Keratinocyte (primary cell): ENCODE measurements at regions not wholly inside any gene's neighbourhood (a gene's known extent, or its start where the extent isn't known, plus 50 kb on each side); places are given as distances from the start of the nearest gene placed in this dataset.

ENCODE experiments used
- EZH2 ChIP-seq: IDR thresholded peaks from one replicate; pipeline ENCODE4 v1.6.1; 2012; ENCODE audit warnings: inconsistent platforms, mild to moderate bottlenecking, low read length, moderate library complexity
- TF ChIP-seq, protein P1 (sequence below), 3 experiments: IDR thresholded peaks in 1 of 3; conservative IDR thresholded peaks in 1 of 3; optimal IDR thresholded peaks in 1 of 3; 2 replicates in 2 of 3; 3 replicates in 1 of 3; pipeline versions ENCODE3 to v1.5.1; 2011; ENCODE audit warnings: low read length in 3 of 3, mild to moderate bottlenecking in 3 of 3, moderate library complexity in 2 of 3, control low read depth in 1 of 3, inconsistent platforms in 1 of 3; ENCODE audit not compliant: insufficient read depth in 2 of 3; ENCODE audit errors: extremely low read depth in 1 of 3

DNA sequence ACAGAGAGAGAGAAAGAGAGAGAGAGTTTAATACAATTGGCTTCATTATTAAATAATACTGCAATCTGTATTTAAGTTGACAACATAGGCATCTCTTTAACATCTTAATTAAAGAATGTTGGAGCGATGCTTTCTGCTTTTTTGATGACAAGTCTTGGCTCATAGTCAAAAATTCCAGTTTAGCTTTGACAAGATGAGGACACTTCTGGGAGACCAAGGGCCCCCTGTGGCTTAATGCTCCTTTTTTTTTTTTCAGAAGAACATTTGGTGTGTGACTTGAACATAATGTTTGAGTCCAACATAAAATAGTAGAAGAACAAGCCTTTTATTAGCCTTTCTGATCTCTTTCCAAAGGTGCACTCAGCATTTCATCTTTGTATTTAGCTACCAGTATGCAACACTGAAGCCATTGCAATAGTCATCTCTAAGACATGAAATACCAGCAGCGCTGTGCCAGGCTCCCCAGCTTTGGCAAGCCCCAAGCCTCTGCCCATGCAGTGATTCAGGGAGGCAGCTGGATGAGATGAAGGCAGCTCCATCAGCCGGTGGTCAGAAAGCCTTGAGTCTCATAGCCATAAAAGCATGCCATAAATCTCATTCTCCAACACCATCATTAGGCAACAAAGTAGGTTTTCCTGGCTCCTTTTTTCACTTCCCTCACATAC, 349.4 kb upstream of the SEMA6D start:
- TF ChIP-seq, protein P1, sequence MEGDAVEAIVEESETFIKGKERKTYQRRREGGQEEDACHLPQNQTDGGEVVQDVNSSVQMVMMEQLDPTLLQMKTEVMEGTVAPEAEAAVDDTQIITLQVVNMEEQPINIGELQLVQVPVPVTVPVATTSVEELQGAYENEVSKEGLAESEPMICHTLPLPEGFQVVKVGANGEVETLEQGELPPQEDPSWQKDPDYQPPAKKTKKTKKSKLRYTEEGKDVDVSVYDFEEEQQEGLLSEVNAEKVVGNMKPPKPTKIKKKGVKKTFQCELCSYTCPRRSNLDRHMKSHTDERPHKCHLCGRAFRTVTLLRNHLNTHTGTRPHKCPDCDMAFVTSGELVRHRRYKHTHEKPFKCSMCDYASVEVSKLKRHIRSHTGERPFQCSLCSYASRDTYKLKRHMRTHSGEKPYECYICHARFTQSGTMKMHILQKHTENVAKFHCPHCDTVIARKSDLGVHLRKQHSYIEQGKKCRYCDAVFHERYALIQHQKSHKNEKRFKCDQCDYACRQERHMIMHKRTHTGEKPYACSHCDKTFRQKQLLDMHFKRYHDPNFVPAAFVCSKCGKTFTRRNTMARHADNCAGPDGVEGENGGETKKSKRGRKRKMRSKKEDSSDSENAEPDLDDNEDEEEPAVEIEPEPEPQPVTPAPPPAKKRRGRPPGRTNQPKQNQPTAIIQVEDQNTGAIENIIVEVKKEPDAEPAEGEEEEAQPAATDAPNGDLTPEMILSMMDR (optimal IDR thresholded peaks at IDR 0.05 in 1 of 3, IDR thresholded peaks at IDR 0.05 in 1 of 3, conservative IDR thresholded peaks at IDR 0.05 in 1 of 3; ENCODE audit: extremely low read depth in 1 of 3, insufficient read depth in 2 of 3, low read length in 3 of 3) = no peak
- TF ChIP-seq EZH2 = no peak
